ENCODE measurements at regions not wholly inside any gene's neighbourhood (a gene's known extent, or its start where the extent isn't known, plus 50 kb on each side); places are given as distances from the start of the nearest gene placed in this dataset.

GRCh38 chr9:107899961-107900330, 410.4 kb upstream of the KLF4 start:
- no peaks in the 10 kb centered on the region for H3K36me3 ChIP-seq (ENCODE audit: insufficient read depth, low read length)
- H3K79me2 ChIP-seq (ENCODE audit: insufficient read depth, low read length): no peaks in the 10 kb centered on the region
- Mint-ChIP-seq H3K27ac (ENCODE audit: unreplicated experiment) (no peak overlapping the region), H3K4me3 (ENCODE audit: unreplicated experiment) (no peak overlapping the region), H3K27me3 (ENCODE audit: low read depth, unreplicated experiment) (peaks cover 10% of the 10 kb centered on the region), H3K4me1 (ENCODE audit: low read depth, unreplicated experiment) (peaks cover 4% of the 10 kb centered on the region), H3K9me3 (ENCODE audit: unreplicated experiment) (no peaks in the 10 kb centered on the region), H3K36me3 (ENCODE audit: low read depth, unreplicated experiment) (no peaks in the 10 kb centered on the region)
- no peak overlapping the region for H3K9ac ChIP-seq (ENCODE audit: low read length)
- peaks cover 3% of the 10 kb centered on the region for H3K9me3 ChIP-seq (ENCODE audit: insufficient read depth, low read depth, low read length)
- H4K20me1 ChIP-seq (ENCODE audit: insufficient read depth, low read length): no peaks in the 10 kb centered on the region
- no peak overlapping the region for H3K27ac ChIP-seq (ENCODE audit: low read depth, low read length)
- H3K4me1 ChIP-seq (ENCODE audit: insufficient read depth, low read length): no peaks in the 10 kb centered on the region
- FAIRE-seq (no peak), DNase-seq (ENCODE audit: low read depth) (no peak)
- TF ChIP-seq, protein P1, sequence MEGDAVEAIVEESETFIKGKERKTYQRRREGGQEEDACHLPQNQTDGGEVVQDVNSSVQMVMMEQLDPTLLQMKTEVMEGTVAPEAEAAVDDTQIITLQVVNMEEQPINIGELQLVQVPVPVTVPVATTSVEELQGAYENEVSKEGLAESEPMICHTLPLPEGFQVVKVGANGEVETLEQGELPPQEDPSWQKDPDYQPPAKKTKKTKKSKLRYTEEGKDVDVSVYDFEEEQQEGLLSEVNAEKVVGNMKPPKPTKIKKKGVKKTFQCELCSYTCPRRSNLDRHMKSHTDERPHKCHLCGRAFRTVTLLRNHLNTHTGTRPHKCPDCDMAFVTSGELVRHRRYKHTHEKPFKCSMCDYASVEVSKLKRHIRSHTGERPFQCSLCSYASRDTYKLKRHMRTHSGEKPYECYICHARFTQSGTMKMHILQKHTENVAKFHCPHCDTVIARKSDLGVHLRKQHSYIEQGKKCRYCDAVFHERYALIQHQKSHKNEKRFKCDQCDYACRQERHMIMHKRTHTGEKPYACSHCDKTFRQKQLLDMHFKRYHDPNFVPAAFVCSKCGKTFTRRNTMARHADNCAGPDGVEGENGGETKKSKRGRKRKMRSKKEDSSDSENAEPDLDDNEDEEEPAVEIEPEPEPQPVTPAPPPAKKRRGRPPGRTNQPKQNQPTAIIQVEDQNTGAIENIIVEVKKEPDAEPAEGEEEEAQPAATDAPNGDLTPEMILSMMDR (IDR thresholded peaks at IDR 0.05; ENCODE audit: insufficient read depth, low read depth, low read length): no peak
- TF ChIP-seq EZH2 (IDR thresholded peaks at IDR 0.05; ENCODE audit: insufficient read depth, low read length): no peak
- no peak overlapping the region for H3K4me3 ChIP-seq (ENCODE audit: insufficient read depth, low read depth, low read length)
- H3K4me2 ChIP-seq (ENCODE audit: low read length): no peak overlapping the region
- no peak overlapping the region for H2AFZ ChIP-seq (ENCODE audit: low read depth, low read length)
- H3K27me3 ChIP-seq (ENCODE audit: insufficient read depth, low read length): no peaks in the 10 kb centered on the region

DNA sequence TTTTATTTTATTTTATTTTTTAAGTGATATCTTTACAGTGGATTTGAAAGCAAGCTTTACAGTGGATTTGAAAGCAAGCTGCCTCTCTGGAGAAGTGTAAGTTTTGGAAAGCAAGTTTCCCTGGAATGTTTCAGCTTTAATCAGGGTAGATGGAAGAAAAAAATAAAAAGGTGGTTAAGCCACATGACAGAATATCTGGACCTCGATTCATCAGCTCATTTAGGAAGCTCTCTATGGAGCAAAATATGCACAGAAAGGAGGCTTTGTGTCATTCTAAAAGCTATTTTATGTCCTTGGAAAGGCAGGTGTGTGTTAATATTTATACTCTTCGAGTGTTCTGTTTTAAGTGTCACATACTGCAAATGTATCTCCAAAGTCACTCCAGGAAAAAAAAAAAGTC, 409.2 kb upstream of the KLF4 start:
- Mint-ChIP-seq H3K27ac (ENCODE audit: unreplicated experiment) (peak overlapping the region; percentile 28), H3K27me3 (ENCODE audit: low read depth, unreplicated experiment) (peaks cover 8% of the 10 kb centered on the region), H3K36me3 (ENCODE audit: low read depth, unreplicated experiment) (no peaks in the 10 kb centered on the region), H3K9me3 (ENCODE audit: unreplicated experiment) (no peaks in the 10 kb centered on the region), H3K4me1 (ENCODE audit: low read depth, unreplicated experiment) (peaks cover 4% of the 10 kb centered on the region), H3K4me3 (ENCODE audit: unreplicated experiment) (no peak overlapping the region)
- Histone ChIP-seq H2AFZ (ENCODE audit: low read depth, low read length) (no peak overlapping the region), H3K4me1 (ENCODE audit: insufficient read depth, low read length) (no peaks in the 10 kb centered on the region), H3K4me2 (ENCODE audit: low read length) (no peak overlapping the region), H3K4me3 (ENCODE audit: insufficient read depth, low read depth, low read length) (no peak overlapping the region), H3K9me3 (ENCODE audit: insufficient read depth, low read depth, low read length) (peaks cover 3% of the 10 kb centered on the region), H3K9ac (ENCODE audit: low read length) (no peak overlapping the region), H3K36me3 (ENCODE audit: insufficient read depth, low read length) (no peaks in the 10 kb centered on the region), H3K27ac (ENCODE audit: low read depth, low read length) (no peak overlapping the region), H4K20me1 (ENCODE audit: insufficient read depth, low read length) (no peaks in the 10 kb centered on the region), H3K27me3 (ENCODE audit: insufficient read depth, low read length) (no peaks in the 10 kb centered on the region), H3K79me2 (ENCODE audit: insufficient read depth, low read length) (no peaks in the 10 kb centered on the region)
- DNase-seq (ENCODE audit: low read depth): no peak
- no peak for TF ChIP-seq EZH2 (IDR thresholded peaks at IDR 0.05; ENCODE audit: insufficient read depth, low read length)
- TF ChIP-seq, protein P1 (IDR thresholded peaks at IDR 0.05; ENCODE audit: insufficient read depth, low read depth, low read length): no peak
- FAIRE-seq: no peak

GRCh38 chr9:107896544-107896943, 407.0 kb upstream of the KLF4 start:
- no peak for TF ChIP-seq EZH2 (IDR thresholded peaks at IDR 0.05; ENCODE audit: insufficient read depth, low read length)
- TF ChIP-seq, protein P1 (IDR thresholded peaks at IDR 0.05; ENCODE audit: insufficient read depth, low read depth, low read length): no peak
- H3K4me1 Mint-ChIP-seq (ENCODE audit: low read depth, unreplicated experiment): peaks cover 5% of the 10 kb centered on the region
- Histone ChIP-seq H3K27me3 (ENCODE audit: insufficient read depth, low read length) (no peaks in the 10 kb centered on the region), H3K9me3 (ENCODE audit: insufficient read depth, low read depth, low read length) (no peaks in the 10 kb centered on the region), H3K9ac (ENCODE audit: low read length) (no peak overlapping the region), H4K20me1 (ENCODE audit: insufficient read depth, low read length) (no peaks in the 10 kb centered on the region), H3K79me2 (ENCODE audit: insufficient read depth, low read length) (no peaks in the 10 kb centered on the region), H3K4me1 (ENCODE audit: insufficient read depth, low read length) (no peaks in the 10 kb centered on the region), H3K27ac (ENCODE audit: low read depth, low read length) (no peak overlapping the region), H2AFZ (ENCODE audit: low read depth, low read length) (no peak overlapping the region), H3K4me3 (ENCODE audit: insufficient read depth, low read depth, low read length) (no peak overlapping the region), H3K4me2 (ENCODE audit: low read length) (no peak overlapping the region), H3K36me3 (ENCODE audit: insufficient read depth, low read length) (no peaks in the 10 kb centered on the region)
- no peaks in the 10 kb centered on the region for H3K9me3 Mint-ChIP-seq (ENCODE audit: unreplicated experiment)
- no peak for FAIRE-seq
- H3K27ac Mint-ChIP-seq (ENCODE audit: unreplicated experiment): no peak overlapping the region
- H3K36me3 Mint-ChIP-seq (ENCODE audit: low read depth, unreplicated experiment): no peaks in the 10 kb centered on the region
- no peak overlapping the region for H3K4me3 Mint-ChIP-seq (ENCODE audit: unreplicated experiment)
- DNase-seq (ENCODE audit: low read depth): no peak
- H3K27me3 Mint-ChIP-seq (ENCODE audit: low read depth, unreplicated experiment): peaks cover 8% of the 10 kb centered on the region

Data from astrocyte (in vitro differentiated cells and primary cell).